SK-N-SH treated with all-trans-retinoic acid at 6 μM for 48 hours (cell line): ENCODE measurements at regions not wholly inside any gene's neighbourhood (a gene's known extent, or its start where the extent isn't known, plus 50 kb on each side); places are given as distances from the start of the nearest gene placed in this dataset.

Experiments used
- CSDC2 ChIP-seq: fragments of 250-450 bp; sonication (Bioruptor Pico); IDR thresholded peaks from 2 replicates; pipeline ENCODE4 v1.5.0; 2020; ENCODE audit warnings: mild to moderate bottlenecking, moderate library complexity
- OSR1 ChIP-seq: fragments of 250-450 bp; sonication (Bioruptor Pico); IDR thresholded peaks from 2 replicates; pipeline ENCODE4 v1.8.0; 2022; ENCODE audit warnings: moderate library complexity, mild to moderate bottlenecking, inconsistent platforms
- PATZ1 ChIP-seq: fragments of 250-450 bp; sonication (Bioruptor Pico); IDR thresholded peaks from 2 replicates; pipeline ENCODE4 v1.8.0; 2020; ENCODE audit warnings: mild to moderate bottlenecking, moderate library complexity, borderline replicate concordance
- PPARA ChIP-seq: fragments of 250-450 bp; sonication (Bioruptor Pico); IDR thresholded peaks from 2 replicates; pipeline ENCODE4 v1.5.0; 2020; ENCODE audit warnings: mild to moderate bottlenecking, borderline replicate concordance
- RARB ChIP-seq: fragments of 250-450 bp; sonication (Bioruptor Pico); IDR thresholded peaks from 2 replicates; pipeline ENCODE4 v1.8.0; 2021; ENCODE audit warnings: mild to moderate bottlenecking, moderate library complexity
- SNAI2 ChIP-seq: fragments of 250-450 bp; sonication (Bioruptor Pico); IDR thresholded peaks from 2 replicates; pipeline ENCODE4 v1.5.0; 2020; ENCODE audit warnings: mild to moderate bottlenecking, moderate library complexity
- TCF4 ChIP-seq: fragments of 250-450 bp; sonication (Bioruptor Pico); IDR thresholded peaks from 2 replicates; pipeline ENCODE4 v1.8.0; 2021; ENCODE audit warnings: mild to moderate bottlenecking, moderate library complexity, borderline replicate concordance
- TSHZ2 ChIP-seq: fragments of 250-450 bp; sonication (Bioruptor Pico); IDR thresholded peaks from 2 replicates; pipeline ENCODE4 v1.5.0; 2020; ENCODE audit warnings: mild to moderate bottlenecking, moderate library complexity
- ZFP30 ChIP-seq: fragments of 450-650 bp; formaldehyde crosslinking; IDR thresholded peaks from 2 replicates; pipeline ENCODE4 v1.5.0; 2022; ENCODE audit warnings: mild to moderate bottlenecking, moderate library complexity
- ZNF70 ChIP-seq: fragments of 450-650 bp; formaldehyde crosslinking; IDR thresholded peaks from 2 replicates; pipeline ENCODE4 v1.5.0; 2020; ENCODE audit warnings: mild to moderate bottlenecking, moderate library complexity

GRCh38 chr11:106397787-106398501, 320.5 kb downstream of the AASDHPPT start:
- no peak for TF ChIP-seq ZNF70 (CRISPR knock-in tag)
- no peak for TF ChIP-seq PPARA (CRISPR knock-in tag)
- no peak for TF ChIP-seq RARB (CRISPR knock-in tag)
- TF ChIP-seq ZFP30 (CRISPR knock-in tag), result no peak
- TF ChIP-seq PATZ1 (CRISPR knock-in tag), result no peak
- TF ChIP-seq TSHZ2 (CRISPR knock-in tag), result no peak
- TF ChIP-seq SNAI2 (CRISPR knock-in tag), result no peak
- TF ChIP-seq CSDC2 (CRISPR knock-in tag), result no peak
- TF ChIP-seq OSR1 (CRISPR knock-in tag), result no peak
- no peak for TF ChIP-seq TCF4 (CRISPR knock-in tag)
